ENCODE measurements at regions not wholly inside any gene's neighbourhood (a gene's known extent, or its start where the extent isn't known, plus 50 kb on each side); places are given as distances from the start of the nearest gene placed in this dataset.
"Not testable (repeated sequence)": the region's sequence is repeated elsewhere in the genome, so short reads cannot be mapped to it uniquely, and the experiment has no call there.

- no peak for DNase-seq (ENCODE audit: low spot score)
These were observed 92.7 kb upstream of the ATP1B1 start for GRCh38 chr1:169013821-169014220.

GRCh38 chr1:169015464-169015863, 91.0 kb upstream of the ATP1B1 start:
- DNase-seq (ENCODE audit: low spot score), result no peak

GRCh38 chr1:169018751-169019150, 87.7 kb upstream of the ATP1B1 start:
- no peak for DNase-seq (ENCODE audit: low spot score)

DNA sequence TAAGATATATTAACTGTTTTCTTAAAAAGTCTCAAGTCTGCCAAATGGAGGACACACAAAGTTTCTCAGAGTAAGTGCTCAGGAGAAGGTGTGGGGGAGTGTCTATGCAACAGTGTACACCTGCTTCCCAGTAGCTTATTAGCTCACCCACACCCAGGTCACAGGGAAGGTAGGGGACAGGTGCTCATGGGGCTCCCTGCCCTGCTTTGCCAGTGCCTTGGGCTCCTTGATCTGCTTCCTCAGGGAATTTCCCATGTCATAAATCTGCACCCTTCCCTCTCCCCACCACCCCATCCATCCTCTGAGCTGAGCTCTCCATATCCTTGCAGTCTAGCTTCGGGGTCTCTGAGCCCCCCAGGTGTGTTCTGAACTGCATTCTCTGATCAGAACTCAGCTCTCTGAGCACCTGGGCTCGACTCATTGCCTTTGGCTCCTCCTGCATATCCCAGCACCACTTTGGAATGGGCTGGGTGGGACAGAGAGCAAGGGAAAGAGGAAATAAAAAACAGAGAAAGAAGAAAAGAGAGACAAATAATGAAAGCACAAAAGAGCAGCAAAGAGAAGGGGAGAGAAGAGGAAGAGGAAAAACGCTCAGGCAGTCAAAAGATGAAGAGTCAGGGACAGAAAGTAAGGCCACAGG, 87.0 kb upstream of the ATP1B1 start:
- DNase-seq (ENCODE audit: low spot score), result no peak

DNA sequence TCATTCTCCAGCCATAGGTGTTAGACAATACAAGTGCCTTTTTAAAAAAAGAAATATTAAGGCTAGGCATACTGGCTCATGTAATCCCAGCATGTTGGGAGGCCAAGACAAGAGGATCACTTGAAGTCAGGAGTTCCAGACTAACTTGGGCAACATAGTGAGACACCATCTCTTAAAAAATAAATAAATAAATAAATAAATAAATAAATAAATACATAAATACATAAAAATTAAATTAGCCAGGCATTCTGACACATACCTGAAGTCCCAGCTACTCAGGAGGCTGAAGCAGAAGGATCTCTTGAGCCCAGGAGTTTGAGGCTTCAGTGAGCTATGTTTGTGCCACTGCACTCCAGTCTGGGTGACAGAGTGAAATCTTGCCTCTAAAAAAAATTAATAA, 85.8 kb upstream of the ATP1B1 start:
- no peak for DNase-seq (ENCODE audit: low spot score)

- no peak for DNase-seq (ENCODE audit: low spot score)
These were observed 83.8 kb upstream of the ATP1B1 start for GRCh38 chr1:169022648-169023047.

- no peak for DNase-seq (ENCODE audit: low spot score)
These were observed 82.2 kb upstream of the ATP1B1 start for GRCh38 chr1:169024255-169024654.

- DNase-seq (ENCODE audit: low spot score), result no peak
These were observed 81.7 kb upstream of the ATP1B1 start for GRCh38 chr1:169024800-169025271.

- DNase-seq (ENCODE audit: low spot score), result no peak
These were observed 81.1 kb upstream of the ATP1B1 start for GRCh38 chr1:169025412-169025811.

GRCh38 chr1:169027607-169028320, 78.7 kb upstream of the ATP1B1 start:
- DNase-seq (ENCODE audit: low spot score), result peak; percentile 14

DNA sequence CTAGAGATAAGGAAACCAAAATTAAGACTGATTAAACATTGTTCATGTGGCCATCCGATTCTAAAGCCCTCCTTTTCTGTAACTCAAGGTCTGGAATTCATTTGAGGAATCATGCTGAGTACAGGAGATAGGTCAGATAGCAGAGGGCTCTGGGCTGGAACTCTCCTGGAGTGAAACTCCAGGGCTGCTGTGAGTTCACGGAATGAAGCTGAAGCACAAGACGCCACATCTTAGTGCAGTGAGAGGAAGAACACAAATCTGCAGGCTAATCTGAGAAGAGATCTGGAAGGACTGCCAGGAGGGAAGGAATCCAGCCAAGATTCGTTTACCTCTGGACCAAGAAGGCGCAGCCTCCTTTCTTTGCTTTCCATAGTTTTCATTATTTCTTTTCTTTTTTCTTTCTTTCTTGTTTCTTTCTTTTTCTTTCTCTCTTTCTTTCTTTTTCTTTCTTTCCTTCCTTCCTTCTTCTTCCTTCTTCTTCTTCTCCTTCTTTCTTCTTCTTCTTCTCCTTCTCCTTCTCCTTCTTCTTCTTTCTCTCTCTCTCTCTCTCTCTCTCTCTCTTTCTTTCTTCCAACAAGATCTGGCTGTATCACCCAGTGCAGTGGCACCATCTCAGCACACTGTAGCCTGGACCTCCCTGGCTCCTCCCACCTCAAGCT, 74.8 kb upstream of the ATP1B1 start:
- DNase-seq (ENCODE audit: low spot score), result peak; percentile 14

DNA sequence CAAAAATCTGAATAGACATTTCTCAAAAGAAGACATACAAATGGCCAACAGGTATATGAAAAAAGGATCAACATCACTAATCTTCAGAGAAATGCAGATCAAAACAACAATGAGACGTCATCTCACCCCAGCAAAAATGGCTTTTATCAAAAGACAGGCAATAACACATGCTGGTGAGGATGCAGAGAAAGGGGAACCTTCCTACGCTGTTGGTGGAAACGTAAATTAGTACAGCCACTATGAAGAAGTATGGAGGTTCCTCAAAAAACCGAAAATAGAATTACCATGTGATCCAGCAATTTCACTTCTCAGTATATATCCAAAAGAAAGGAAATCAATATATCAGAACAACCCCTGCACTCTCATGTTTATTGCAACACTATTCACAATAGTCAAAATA, 65.1 kb upstream of the ATP1B1 start:
- no peak for DNase-seq (ENCODE audit: low spot score)

- DNase-seq (ENCODE audit: low spot score), result no peak
These were observed 64.1 kb upstream of the ATP1B1 start for GRCh38 chr1:169042377-169042776.

GRCh38 chr1:169043823-169044222, 62.7 kb upstream of the ATP1B1 start:
- no peak for DNase-seq (ENCODE audit: low spot score)

DNA sequence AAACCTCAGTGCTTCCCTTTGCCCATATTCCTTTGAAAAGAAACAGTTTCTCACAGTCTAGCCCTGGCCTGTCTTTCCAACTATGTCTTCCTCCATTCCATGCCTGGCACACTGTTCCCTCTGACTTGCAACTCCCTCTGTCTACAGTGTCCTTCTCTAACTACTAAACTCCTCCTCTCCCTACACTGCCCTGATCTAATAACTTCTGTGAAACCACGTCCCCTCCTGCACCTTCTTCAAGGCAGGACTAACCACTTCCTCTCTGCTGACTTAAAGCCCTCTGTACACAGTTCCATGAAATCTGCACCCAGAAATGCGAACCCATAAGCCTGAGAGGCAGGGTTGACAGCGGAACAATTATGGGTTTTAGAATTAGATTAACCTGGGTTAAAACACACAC, 62.2 kb upstream of the ATP1B1 start:
- DNase-seq (ENCODE audit: low spot score), result no peak

- DNase-seq (ENCODE audit: low spot score), result no peak
These were observed 61.5 kb upstream of the ATP1B1 start for GRCh38 chr1:169044971-169045370.

- DNase-seq (ENCODE audit: low spot score), result no peak
These were observed 59.8 kb upstream of the ATP1B1 start for GRCh38 chr1:169046671-169047070.

GRCh38 chr1:169047074-169047473, 59.4 kb upstream of the ATP1B1 start:
- DNase-seq (ENCODE audit: low spot score), result no peak

DNA sequence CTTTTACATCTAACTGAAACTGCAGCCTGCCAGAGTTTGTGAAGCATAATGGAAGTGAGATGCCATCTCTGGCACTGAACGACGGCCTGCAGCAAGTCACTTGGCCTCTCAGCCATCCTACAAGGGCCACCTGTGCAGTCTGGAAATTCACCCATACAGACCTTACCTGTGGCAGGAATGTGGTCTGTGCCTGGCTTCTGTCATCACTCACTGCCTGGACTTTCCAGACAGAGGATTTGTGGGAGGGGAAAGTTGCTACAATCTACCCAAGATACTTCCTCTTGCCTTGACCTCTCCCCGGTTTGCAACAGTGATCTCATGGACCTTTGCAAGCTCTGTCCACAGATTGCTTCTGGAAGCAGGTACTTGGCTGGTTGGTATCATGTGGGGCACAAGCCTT, 58.4 kb upstream of the ATP1B1 start:
- DNase-seq (ENCODE audit: low spot score), result no peak

DNA sequence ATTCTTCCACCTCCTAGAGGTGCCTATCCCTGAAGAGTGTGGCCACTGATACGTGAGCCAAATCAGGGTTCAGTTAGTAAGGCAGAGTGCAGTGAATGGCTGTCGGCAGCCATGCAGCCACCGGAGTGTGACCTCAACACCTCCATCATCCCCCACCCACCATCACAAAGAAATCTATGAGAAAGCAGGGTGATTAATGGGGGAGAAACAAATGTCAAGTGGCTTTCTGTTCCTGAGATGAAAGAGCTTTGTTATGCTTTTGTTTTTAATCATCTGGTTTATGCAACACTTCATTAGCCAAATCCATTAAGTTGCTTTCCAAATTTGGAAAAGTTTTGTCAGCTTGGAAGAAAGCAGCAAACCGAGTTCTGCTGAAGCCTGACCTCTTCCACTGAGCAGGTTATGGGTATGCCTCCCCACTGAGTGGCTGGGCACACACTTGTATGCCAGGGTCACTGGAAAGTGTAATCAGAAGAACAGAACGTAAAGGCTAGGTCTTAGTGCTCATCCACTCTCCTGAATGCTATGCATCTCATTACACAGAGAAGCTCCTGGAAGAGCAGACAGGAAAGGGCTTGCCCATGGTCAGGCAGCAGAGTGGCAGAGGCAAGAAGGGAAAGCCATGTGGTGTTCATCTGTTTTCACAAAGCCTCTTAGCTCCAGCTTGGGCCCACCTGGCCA, 57.1 kb upstream of the ATP1B1 start:
- no peak for DNase-seq (ENCODE audit: low spot score)

GRCh38 chr1:169051171-169051570, 55.3 kb upstream of the ATP1B1 start:
- DNase-seq (ENCODE audit: low spot score), result no peak

GRCh38 chr1:169052171-169052570, 54.3 kb upstream of the ATP1B1 start:
- not testable (repeated sequence) for DNase-seq (ENCODE audit: low spot score)

DNA sequence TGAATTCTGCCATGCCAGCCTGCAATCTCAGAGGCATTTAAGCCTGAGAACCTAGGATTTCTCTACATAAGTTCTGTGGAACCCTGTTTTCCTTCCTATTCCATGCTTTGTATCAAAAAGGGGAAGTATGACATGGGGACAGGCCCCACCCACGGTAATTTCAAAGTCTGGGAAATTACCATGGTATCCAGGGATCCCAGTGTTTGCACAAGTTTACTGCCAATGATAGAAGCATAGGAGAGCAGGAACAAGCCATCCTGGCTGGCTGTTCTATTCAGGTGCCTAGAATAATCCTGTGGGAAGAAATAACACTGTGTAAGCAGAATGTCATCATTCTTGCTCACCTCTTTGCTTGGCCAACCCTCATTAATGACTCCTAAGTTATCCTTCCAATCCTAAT, 53.8 kb upstream of the ATP1B1 start:
- DNase-seq (ENCODE audit: low spot score), result no peak

All from iPS-NIHi11 (cell line).